Naive thymus-derived CD8-positive, alpha-beta T cell (primary cell): ENCODE measurements at regions not wholly inside any gene's neighbourhood (a gene's known extent, or its start where the extent isn't known, plus 50 kb on each side); places are given as distances from the start of the nearest gene placed in this dataset.

Experiments
- ATAC-seq, 2 donors: fragments of 150-1000 bp; cut with Tn5 transposase in 1 of 2; sonication (Bioruptor Pico), chemical (Tn5 transposase) in 1 of 2; 1 replicate in 1 of 2; 2 replicates in 1 of 2; pipeline ENCODE4 v1.10.0; 2021; ENCODE audit warnings: mild to moderate bottlenecking in 2 of 2, moderate library complexity in 2 of 2
- POLR2A ChIA-PET: fragments of 350-600 bp; sonication (Branson Sonifier 250); formaldehyde crosslinking; loops from one replicate; lab custom pipeline; 2021; ENCODE audit warnings: antibody characterized with exemption; lab: Charles Lee
- DNase-seq, 10 donors: peaks; one replicate each; pipeline versions ENCODE4 v3.0.0 to v3.0.0-alpha.2; 2020 to 2022
- H3K27ac Mint-ChIP-seq, 10 donors: one replicate each; pipeline ENCODE4 v1.8.0; 2020 to 2022; ENCODE audit warnings: mild to moderate bottlenecking in 10 of 10, mixed read lengths in 10 of 10, moderate library complexity in 4 of 10, inconsistent platforms in 1 of 10
- H3K27me3 Mint-ChIP-seq, 5 donors: one replicate each; pipeline ENCODE4 v1.8.0; 2021 to 2022; ENCODE audit warnings: mixed read lengths in 5 of 5
- H3K36me3 Mint-ChIP-seq, 3 donors: one replicate each; pipeline ENCODE4 v1.8.0; 2020 to 2022; ENCODE audit warnings: mixed read lengths in 3 of 3, mild to moderate bottlenecking in 2 of 3, inconsistent platforms in 1 of 3
- H3K4me1 Mint-ChIP-seq, 4 donors: one replicate each; pipeline ENCODE4 v1.8.0; 2021 to 2022; ENCODE audit warnings: mixed read lengths in 4 of 4
- H3K4me3 Mint-ChIP-seq, 10 donors: one replicate each; pipeline ENCODE4 v1.8.0; 2020 to 2022; ENCODE audit warnings: mild to moderate bottlenecking in 10 of 10, mixed read lengths in 10 of 10, moderate library complexity in 6 of 10, inconsistent platforms in 1 of 10
- H3K9me3 Mint-ChIP-seq, 9 donors: one replicate each; pipeline ENCODE4 v1.8.0; 2020 to 2022; ENCODE audit warnings: mixed read lengths in 9 of 9, mild to moderate bottlenecking in 3 of 9, inconsistent platforms in 1 of 9, moderate library complexity in 1 of 9

DNA sequence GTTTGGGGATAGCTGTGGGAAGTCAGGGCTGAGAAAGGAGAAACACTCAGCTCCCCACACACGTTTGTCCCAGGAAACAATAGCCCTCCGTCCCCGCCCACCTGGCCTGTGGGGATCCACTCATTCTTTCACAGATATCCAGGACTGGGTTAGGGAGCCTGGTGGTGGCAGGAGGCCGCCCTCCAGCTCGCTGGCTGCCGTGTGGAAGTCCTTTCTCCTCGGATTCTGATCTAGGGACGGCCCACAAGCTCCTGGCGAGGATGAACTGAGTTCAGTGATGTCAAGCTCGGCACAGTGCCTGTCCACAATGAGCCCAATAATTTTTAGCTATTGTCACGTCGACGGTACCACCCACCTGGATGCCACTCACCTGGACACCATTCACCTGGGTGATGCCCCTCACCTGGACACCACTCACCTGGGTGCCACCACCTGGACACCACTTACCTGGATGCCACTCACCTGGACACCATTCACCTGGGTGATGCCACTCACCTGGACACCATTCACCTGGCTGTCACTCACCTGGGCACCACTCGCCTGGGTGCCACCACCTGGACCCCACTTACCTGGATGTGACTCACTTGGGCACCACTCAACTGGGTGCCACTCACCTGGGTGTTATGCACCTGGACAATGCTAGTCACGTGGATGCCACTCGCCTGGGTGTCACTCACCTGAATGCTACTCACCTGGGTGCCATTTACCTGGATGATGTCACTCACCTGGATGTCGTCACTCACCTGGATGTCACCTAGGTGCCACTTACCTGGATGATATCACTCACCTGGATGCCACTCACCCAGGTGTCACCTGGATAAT, 172.5 kb upstream of the FOXF1 start:
- H3K36me3 Mint-ChIP-seq = peaks cover 0 to 4% (median 0%) of the 10 kb centered on the region in 3 donors

DNA sequence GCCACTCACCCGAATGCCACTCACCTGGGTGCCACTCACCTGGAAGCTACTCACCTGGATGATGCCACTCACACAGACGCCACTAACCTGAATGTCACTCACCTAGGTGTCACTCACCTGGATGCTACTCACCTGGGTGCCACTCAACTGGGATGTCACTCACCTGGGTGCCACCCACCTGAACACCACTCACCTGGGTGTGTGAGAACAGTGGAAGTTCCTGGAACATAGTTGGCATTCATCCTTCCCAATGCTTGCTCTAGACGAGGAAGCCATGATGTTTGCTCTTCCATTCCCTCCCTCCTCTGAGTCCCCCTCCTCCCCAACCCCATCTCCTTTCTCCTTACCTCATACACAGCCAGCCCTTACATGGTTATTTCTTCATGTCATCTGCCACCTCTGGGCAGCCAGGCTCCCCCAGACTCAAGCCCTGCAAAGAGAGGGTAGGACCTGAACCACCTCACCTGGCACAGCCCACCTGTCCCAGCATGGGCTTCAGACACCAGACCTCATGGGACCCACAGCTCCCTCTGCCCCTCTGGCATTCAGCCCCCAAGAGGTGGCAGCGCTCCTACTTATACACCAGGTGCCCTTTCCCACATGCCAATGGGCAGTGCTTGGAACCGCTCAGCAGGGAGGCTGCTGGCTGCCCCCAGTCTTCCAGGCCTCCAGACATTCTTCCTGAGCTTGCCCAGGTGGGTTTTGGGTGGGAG, 171.8 kb upstream of the FOXF1 start:
- no peak for ATAC-seq
- DNase-seq = peak in 1 of 10 donors; percentile 21
- POLR2A ChIA-PET = no interaction called here
- peak overlapping the region in 1 of 10 donors; percentile 69 for H3K27ac Mint-ChIP-seq
- peaks cover 0 to 2% (median 0%) of the 10 kb centered on the region in 9 donors for H3K9me3 Mint-ChIP-seq
- no peaks in the 10 kb centered on the region for H3K4me1 Mint-ChIP-seq
- H3K36me3 Mint-ChIP-seq = peaks cover 0 to 4% (median 0%) of the 10 kb centered on the region in 3 donors
- H3K27me3 Mint-ChIP-seq = peaks cover 18 to 72% (median 54%) of the 10 kb centered on the region in 5 donors
- H3K4me3 Mint-ChIP-seq = no peak overlapping the region

More for the DNA sequence above, 172.5 kb upstream of the FOXF1 start:
- ATAC-seq (no peak), DNase-seq (peak in 1 of 10 donors; percentile 57)
- H3K27ac Mint-ChIP-seq = no peak overlapping the region
- H3K9me3 Mint-ChIP-seq = peaks cover 0 to 2% (median 0%) of the 10 kb centered on the region in 9 donors
- peaks cover 20 to 70% (median 52%) of the 10 kb centered on the region in 5 donors for H3K27me3 Mint-ChIP-seq
- POLR2A ChIA-PET = no interaction called here
- H3K4me1 Mint-ChIP-seq = no peaks in the 10 kb centered on the region
- no peak overlapping the region for H3K4me3 Mint-ChIP-seq

DNA sequence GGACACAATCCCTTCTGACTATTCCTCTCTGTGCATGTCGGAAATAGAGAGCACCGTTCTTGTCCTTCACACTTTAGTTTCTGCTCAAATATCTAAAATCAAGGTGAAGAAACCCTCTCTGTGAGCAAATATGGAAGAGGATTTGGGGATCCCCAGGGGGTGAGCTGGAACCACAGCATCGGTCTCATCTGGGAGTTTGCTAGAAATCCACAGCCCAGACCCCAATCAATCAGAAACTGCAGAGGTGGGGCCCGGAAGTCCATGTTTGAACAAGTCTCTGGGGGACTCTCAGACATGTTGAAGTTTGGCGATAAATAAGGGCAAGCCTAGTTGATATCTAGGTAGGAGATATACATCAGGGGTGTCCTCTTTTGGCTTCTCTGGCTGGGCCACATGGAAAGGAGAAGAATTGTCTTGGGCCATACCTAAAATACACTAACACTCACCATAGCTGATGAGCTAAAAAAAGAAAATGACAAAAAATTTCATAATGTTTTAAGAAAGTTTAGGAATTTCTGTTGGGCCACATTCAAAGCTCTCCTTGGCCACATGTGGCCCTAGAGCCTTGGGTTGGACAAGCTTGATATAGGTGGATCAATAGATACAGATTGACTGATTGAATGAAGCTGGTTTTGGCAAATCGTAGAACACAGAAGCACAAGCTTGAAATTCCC, 168.0 kb upstream of the FOXF1 start:
- DNase-seq = no peak
- Mint-ChIP-seq H3K4me1 (peaks cover 0 to 2% (median 0%) of the 10 kb centered on the region in 4 donors), H3K4me3 (no peak overlapping the region), H3K9me3 (peaks cover 0 to 4% (median 0%) of the 10 kb centered on the region in 9 donors), H3K36me3 (peaks cover 0 to 4% (median 0%) of the 10 kb centered on the region in 3 donors), H3K27me3 (peaks cover 28 to 93% (median 60%) of the 10 kb centered on the region in 5 donors), H3K27ac (no peak overlapping the region)
- POLR2A ChIA-PET = no interaction called here
- no peak for ATAC-seq

DNA sequence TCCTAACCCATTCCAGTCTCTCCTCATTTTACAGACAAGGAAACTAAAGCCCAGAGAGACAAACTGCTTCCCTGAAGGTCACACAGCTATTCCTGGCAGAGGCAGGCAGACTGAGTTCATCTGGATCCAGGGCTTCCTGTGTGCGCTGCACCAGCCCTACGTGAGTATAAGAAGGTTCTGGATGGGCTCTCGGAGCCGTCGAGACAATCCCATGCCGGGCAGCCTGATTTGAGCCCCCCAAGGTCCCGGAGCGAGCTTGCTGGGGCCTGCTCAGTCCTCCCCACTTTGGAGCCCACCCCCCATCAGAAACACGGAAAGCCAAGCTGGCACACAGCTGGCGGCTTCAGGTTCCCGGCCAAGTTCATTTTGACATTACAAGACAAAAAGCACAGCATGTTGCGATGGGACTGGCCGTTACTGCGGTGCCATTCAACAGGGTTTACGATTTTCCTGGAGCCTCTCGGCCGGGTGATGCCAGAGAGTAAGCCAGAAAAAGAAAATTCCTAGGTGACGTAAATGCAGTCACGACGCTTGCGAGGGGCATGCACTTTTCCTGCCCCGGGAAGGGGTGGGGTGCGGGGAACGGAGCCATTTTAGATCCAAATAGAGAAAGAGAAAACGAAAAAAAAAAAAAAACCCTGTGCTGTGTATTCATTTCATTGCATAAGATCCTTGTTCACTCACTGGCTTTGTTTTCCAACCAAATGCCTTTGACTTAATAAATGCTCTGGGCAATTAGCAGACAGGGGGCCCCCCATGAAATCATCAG, 167.1 kb upstream of the FOXF1 start:
- ATAC-seq (no peak), DNase-seq (no peak)
- H3K36me3 Mint-ChIP-seq = peaks cover 0 to 4% (median 0%) of the 10 kb centered on the region in 3 donors
- peaks cover 29 to 99% (median 56%) of the 10 kb centered on the region in 5 donors for H3K27me3 Mint-ChIP-seq
- H3K27ac Mint-ChIP-seq = no peak overlapping the region
- H3K4me3 Mint-ChIP-seq = no peak overlapping the region
- H3K4me1 Mint-ChIP-seq = peaks cover 0 to 2% (median 0%) of the 10 kb centered on the region in 4 donors
- H3K9me3 Mint-ChIP-seq = peaks cover 0 to 4% (median 0%) of the 10 kb centered on the region in 9 donors
- POLR2A ChIA-PET = no interaction called here

DNA sequence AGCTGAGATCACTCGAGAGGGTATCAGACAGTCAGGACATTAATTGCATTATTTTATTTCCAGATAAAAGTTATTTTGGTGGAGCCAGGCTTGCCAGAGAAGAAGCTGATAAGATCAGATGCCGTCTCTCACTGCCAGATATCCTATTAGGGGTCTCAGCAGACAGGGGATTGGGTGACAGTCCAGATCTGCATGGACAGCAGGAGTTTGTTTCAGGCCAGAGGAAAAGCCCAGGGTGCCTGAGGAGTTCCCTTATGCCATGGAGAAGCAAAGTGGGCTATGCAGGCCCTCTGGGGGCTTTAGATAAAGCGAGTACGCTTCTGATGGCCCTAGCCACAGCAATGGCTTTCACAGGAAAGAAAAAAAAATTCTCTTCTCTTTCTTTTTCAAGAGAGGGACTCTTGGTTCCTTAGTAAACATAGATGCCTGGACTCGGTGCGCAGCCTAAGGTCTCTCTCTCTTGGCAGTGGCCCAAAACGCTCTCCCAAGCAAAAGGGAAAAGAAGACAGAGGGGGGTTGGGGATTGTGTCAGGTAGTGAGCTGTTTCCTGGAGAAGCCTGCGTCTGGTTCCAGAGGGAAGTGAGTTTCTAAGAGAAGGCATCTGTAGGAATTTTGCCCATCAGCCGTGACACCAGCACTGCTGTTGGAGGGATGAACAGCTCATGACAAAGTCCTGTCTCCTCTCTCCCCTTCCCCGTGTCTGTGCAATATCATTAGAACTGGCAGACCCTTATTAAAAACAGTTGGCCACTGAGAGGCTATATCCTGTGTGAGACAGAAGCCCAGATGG, 166.3 kb upstream of the FOXF1 start:
- Mint-ChIP-seq H3K27ac (no peak overlapping the region), H3K4me1 (peaks cover 0 to 2% (median 0%) of the 10 kb centered on the region in 4 donors), H3K4me3 (no peak overlapping the region), H3K27me3 (peaks cover 29 to 99% (median 57%) of the 10 kb centered on the region in 5 donors), H3K36me3 (peaks cover 0 to 4% (median 0%) of the 10 kb centered on the region in 3 donors), H3K9me3 (peaks cover 0 to 4% (median 0%) of the 10 kb centered on the region in 9 donors)
- ATAC-seq (no peak), DNase-seq (no peak)
- POLR2A ChIA-PET = no interaction called here

DNA sequence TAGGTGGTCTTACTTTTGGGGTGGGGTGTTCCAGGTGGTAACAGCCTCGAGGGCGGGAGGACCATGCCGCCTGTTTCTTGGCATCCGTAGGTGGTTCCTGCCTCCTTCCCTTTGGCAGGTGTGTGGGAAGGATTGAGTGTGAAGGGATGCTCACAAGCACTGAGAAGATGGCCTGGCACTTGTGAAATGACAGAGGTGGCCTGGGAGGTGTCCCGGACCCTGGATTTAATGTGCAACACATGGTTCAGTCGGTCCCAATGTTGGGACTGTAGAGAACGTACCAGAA, 165.8 kb upstream of the FOXF1 start:
- Mint-ChIP-seq H3K4me1 (peaks cover 0 to 2% (median 0%) of the 10 kb centered on the region in 4 donors), H3K27ac (no peak overlapping the region), H3K9me3 (peaks cover 0 to 4% (median 0%) of the 10 kb centered on the region in 9 donors), H3K36me3 (peaks cover 0 to 4% (median 2%) of the 10 kb centered on the region in 3 donors), H3K27me3 (peaks cover 30 to 99% (median 60%) of the 10 kb centered on the region in 5 donors), H3K4me3 (no peak overlapping the region)
- POLR2A ChIA-PET = no interaction called here
- no peak for DNase-seq
- ATAC-seq = no peak

DNA sequence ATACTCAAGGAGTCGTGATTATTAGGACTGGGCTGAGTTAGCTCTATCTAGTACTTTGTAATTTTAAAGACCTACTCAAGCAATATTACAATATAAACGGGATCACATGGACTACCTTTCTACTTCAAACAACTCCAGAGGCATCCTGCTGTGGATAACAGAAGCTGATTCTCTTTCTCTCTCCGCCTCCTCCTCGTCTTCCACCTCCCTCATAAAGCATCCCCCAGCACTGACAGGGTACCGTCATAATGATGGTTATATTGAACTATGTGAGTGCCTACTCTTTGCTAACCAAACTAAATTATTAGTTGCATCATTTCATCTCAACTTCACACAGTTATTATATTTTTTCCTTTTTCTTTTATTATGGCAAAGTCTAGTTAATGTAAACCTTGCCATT, 165.4 kb upstream of the FOXF1 start:
- Mint-ChIP-seq H3K4me3 (no peak overlapping the region), H3K27ac (no peak overlapping the region), H3K4me1 (peaks cover 0 to 2% (median 0%) of the 10 kb centered on the region in 4 donors), H3K27me3 (peaks cover 30 to 99% (median 60%) of the 10 kb centered on the region in 5 donors), H3K9me3 (peaks cover 0 to 4% (median 0%) of the 10 kb centered on the region in 9 donors), H3K36me3 (peaks cover 0 to 4% (median 2%) of the 10 kb centered on the region in 3 donors)
- POLR2A ChIA-PET = no interaction called here
- no peak for DNase-seq
- no peak for ATAC-seq

DNA sequence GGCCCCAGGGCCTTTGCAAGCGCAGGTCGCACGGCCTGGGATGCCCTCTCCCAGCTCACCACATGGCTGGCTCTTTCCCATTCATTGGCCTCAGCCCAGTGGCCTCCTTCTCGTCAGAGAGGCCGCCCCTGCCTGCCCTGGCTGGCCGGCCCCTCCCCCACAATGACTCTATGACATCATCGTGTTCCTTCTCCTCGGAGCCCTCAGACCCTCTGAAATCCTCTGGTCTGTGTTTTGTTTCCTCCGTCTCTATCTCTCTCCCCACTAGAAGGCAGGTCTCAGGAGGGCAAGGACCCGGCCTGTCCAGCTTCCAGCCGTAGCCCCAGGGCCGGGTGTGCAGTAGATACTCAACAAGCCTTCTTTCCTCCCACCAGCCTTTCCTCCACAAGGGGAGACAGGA, 164.8 kb upstream of the FOXF1 start:
- Mint-ChIP-seq H3K9me3 (peaks cover 0 to 3% (median 0%) of the 10 kb centered on the region in 9 donors), H3K36me3 (peaks cover 0 to 4% (median 2%) of the 10 kb centered on the region in 3 donors), H3K27me3 (peaks cover 26 to 99% (median 57%) of the 10 kb centered on the region in 5 donors), H3K4me3 (no peak overlapping the region), H3K4me1 (peaks cover 0 to 2% (median 0%) of the 10 kb centered on the region in 4 donors), H3K27ac (no peak overlapping the region)
- ATAC-seq (no peak), DNase-seq (no peak)
- POLR2A ChIA-PET = no interaction called here

DNA sequence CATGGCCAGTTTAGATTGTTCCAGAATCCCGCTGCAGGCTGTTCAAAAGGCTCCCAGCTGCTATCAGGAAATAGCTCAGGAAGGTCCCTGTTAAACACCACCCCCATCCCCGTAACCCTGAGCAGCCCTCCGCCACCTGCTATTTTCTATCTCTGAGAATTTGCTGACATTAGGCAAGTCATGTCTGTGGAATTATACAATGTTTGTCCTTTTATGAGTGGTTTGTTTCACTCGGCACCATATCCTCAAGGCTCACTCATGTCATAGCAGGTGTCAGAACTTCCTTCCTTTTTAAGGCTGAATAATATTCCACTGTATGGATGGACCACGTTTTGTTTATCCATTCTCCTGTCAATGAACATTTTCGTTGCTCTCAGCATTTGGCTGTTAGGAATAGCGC, 164.3 kb upstream of the FOXF1 start:
- Mint-ChIP-seq H3K4me1 (peaks cover 0 to 2% (median 0%) of the 10 kb centered on the region in 4 donors), H3K9me3 (peaks cover 0 to 3% (median 0%) of the 10 kb centered on the region in 9 donors), H3K36me3 (peaks cover 0 to 4% (median 2%) of the 10 kb centered on the region in 3 donors), H3K27me3 (peaks cover 26 to 100% (median 55%) of the 10 kb centered on the region in 5 donors), H3K4me3 (no peak overlapping the region), H3K27ac (no peak overlapping the region)
- POLR2A ChIA-PET = no interaction called here
- ATAC-seq (no peak), DNase-seq (no peak)

DNA sequence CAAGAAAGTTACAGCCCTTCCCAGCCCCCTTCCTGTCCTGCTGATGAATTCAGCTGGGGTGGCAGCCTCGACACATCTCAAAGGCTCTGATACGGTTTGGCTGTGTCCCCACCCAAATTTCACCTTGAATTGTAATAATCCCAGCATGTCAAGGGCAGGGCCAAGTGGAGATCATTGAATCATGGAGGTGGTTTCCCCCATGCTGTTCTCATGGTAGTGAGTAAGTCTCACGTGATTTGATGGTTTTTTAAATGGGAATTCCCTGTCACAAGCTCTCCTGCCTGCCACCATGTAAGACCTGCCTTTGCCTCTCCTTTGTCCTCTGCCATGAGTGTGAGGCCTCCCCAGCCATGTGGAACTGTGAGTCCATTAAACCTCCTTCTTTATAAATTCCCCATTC, 163.2 kb upstream of the FOXF1 start:
- Mint-ChIP-seq H3K4me3 (no peak overlapping the region), H3K4me1 (peaks cover 0 to 2% (median 0%) of the 10 kb centered on the region in 4 donors), H3K9me3 (peaks cover 0 to 4% (median 0%) of the 10 kb centered on the region in 9 donors), H3K27ac (no peak overlapping the region), H3K36me3 (peaks cover 0 to 4% (median 2%) of the 10 kb centered on the region in 3 donors), H3K27me3 (peaks cover 25 to 100% (median 54%) of the 10 kb centered on the region in 5 donors)
- POLR2A ChIA-PET = no interaction called here
- DNase-seq (no peak), ATAC-seq (no peak)

DNA sequence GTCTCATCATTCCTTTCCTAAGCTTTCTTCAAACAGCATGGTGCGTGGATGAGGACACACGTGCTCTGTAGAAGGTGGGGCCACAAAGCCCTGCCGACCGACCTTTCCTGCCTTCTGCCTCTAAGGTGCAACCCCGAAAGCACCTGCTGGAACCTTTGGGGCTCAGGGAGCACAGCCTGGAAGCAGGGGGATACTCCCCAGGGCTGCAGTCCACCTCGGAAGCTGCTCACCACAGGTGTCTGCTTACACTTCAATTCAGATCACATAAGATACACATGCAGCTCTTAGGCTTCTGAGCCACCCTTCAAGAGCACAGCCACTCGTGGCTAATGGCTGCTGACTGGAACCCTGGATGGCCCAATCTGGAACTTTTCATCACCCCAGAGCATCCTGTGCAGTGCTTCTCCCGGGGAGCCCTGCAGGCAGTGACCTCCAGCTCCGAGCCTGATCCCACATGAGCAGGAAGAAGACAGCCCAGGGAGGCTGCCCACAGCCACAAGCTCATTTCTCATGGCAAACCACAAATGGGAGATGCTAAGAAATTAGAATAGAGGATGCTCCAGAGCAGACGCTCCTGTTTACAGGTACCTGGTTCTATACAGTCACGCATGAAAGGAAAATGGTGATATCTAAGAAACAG, 162.3 kb upstream of the FOXF1 start:
- POLR2A ChIA-PET = no interaction called here
- Mint-ChIP-seq H3K4me3 (no peak overlapping the region), H3K27ac (no peak overlapping the region), H3K9me3 (peaks cover 0 to 4% (median 0%) of the 10 kb centered on the region in 9 donors), H3K4me1 (peaks cover 0 to 2% (median 0%) of the 10 kb centered on the region in 4 donors), H3K27me3 (peaks cover 25 to 100% (median 57%) of the 10 kb centered on the region in 5 donors), H3K36me3 (peaks cover 0 to 4% (median 2%) of the 10 kb centered on the region in 3 donors)
- ATAC-seq (no peak), DNase-seq (peak in 1 of 10 donors; percentile 51)
